ENCODE measurements at regions not wholly inside any gene's neighbourhood (a gene's known extent, or its start where the extent isn't known, plus 50 kb on each side); places are given as distances from the start of the nearest gene placed in this dataset.

GRCh38 chr5:97929383-97929782 is 746.3 kb upstream of the RIOK2 start:
- TF ChIP-seq CBX8 (IDR thresholded peaks at IDR 0.05; ENCODE audit: borderline replicate concordance, low read depth, low read length) (no peak), CHD2 (IDR thresholded peaks at IDR 0.05; ENCODE audit: low read length) (no peak), POLR2AphosphoS5 (IDR thresholded peaks at IDR 0.05; ENCODE audit: low read depth, low read length) (no peak), EP300 (IDR thresholded peaks at IDR 0.05; ENCODE audit: borderline replicate concordance in 1 of 2, low read depth in 2 of 2, low read length in 2 of 2) (no peak), EZH2 (IDR thresholded peaks at IDR 0.05; ENCODE audit: low read depth, low read length, severe bottlenecking) (no peak), POLR2A (IDR thresholded peaks at IDR 0.05; ENCODE audit: control extremely low read depth in 1 of 2, low read depth in 2 of 2, low read length in 2 of 2) (no peak)
- TF ChIP-seq, protein P1, sequence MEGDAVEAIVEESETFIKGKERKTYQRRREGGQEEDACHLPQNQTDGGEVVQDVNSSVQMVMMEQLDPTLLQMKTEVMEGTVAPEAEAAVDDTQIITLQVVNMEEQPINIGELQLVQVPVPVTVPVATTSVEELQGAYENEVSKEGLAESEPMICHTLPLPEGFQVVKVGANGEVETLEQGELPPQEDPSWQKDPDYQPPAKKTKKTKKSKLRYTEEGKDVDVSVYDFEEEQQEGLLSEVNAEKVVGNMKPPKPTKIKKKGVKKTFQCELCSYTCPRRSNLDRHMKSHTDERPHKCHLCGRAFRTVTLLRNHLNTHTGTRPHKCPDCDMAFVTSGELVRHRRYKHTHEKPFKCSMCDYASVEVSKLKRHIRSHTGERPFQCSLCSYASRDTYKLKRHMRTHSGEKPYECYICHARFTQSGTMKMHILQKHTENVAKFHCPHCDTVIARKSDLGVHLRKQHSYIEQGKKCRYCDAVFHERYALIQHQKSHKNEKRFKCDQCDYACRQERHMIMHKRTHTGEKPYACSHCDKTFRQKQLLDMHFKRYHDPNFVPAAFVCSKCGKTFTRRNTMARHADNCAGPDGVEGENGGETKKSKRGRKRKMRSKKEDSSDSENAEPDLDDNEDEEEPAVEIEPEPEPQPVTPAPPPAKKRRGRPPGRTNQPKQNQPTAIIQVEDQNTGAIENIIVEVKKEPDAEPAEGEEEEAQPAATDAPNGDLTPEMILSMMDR (IDR thresholded peaks at IDR 0.05; ENCODE audit: control extremely low read depth in 1 of 3, insufficient read depth in 1 of 3, low read depth in 1 of 3, low read length in 3 of 3) = no peak

All from H1 (cell line).